ENCODE measurements at regions not wholly inside any gene's neighbourhood (a gene's known extent, or its start where the extent isn't known, plus 50 kb on each side); places are given as distances from the start of the nearest gene placed in this dataset.

DNA sequence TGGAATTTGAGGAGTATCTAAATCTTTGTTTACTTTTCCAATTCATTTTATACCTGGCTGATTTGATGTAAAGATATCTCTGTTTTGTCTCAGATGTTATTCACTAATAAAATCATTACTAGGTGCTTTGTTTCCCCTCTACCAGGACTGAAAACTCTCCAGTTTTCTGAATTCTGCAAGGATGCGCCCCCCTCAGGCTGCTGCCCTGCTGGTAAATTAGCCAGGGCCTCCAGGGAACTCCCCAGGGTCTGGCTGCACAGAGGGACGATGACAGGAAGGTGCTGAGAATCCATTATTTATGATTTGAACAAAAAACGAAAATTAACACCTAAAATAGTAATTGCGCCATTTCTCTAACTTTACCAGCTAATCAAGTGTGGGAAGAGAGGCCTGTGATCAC, 541.2 kb upstream of the POU3F3 start:
- ChIA-PET CTCF (ENCODE audit: low intra/inter-chr PET ratio, low total read pairs) (no interaction called here), POLR2A (no interaction called here)
- no peak overlapping the region for H3K4me2 ChIP-seq (ENCODE audit: low read depth, low read length)
- H2AFZ ChIP-seq (ENCODE audit: low read length) = no peak overlapping the region
- H3K4me1 ChIP-seq (ENCODE audit: insufficient read depth, low read length) = no peaks in the 10 kb centered on the region
- no peaks in the 10 kb centered on the region; the same call in 1 of the 2 replicates for H3K9me3 ChIP-seq (ENCODE audit: low read length)
- BruUV-seq (replicated peaks) = no TSS peak
- H3K27ac ChIP-seq (ENCODE audit: extremely low read length, insufficient read depth, low read length) = no peak overlapping the region
- no peaks in the 10 kb centered on the region for H3K79me2 ChIP-seq (ENCODE audit: insufficient read depth, low read length)
- FAIRE-seq (no peak), ATAC-seq (no peak), DNase-seq (ENCODE audit: low spot score) (no peak)
- H3K27me3 ChIP-seq (ENCODE audit: control insufficient read depth in 1 of 2, insufficient read depth in 2 of 2, low read length in 2 of 2) = no peaks in the 10 kb centered on the region
- no peak overlapping the region for H3K9ac ChIP-seq (ENCODE audit: insufficient read depth, low read depth, low read length)
- in situ Hi-C loops (cut with HindIII; ENCODE audit: extremely low pct_ligation_motif_present, low pct_unique_long_range_greater_than_20kb) = no loop called here
- H3K4me3 ChIP-seq (replicated peaks in 1 of 3; ENCODE audit: insufficient read depth in 1 of 3, low read depth in 2 of 3, low read length in 3 of 3) = no peak overlapping the region
- intact Hi-C loops (cut with micrococcal nuclease; ENCODE audit: unreplicated experiment) = loop anchor here (1.0 kb wide), 1 partner anchor 9 kb away; no protein-coding TSS in a partner anchor
- WGBS (ENCODE audit: low lambda C conversion rate) = 5% methylated on average over 4 of the region's 4 CpGs
- TF ChIP-seq NONO (IDR thresholded peaks at IDR 0.05) (no peak), NONO (CRISPR knock-in tag; conservative IDR thresholded peaks at IDR 0.05) (no peak), ZBTB1 (CRISPR knock-in tag; IDR thresholded peaks at IDR 0.05; ENCODE audit: borderline replicate concordance) (no peak), TEAD3 (CRISPR knock-in tag; optimal IDR thresholded peaks at IDR 0.05; ENCODE audit: borderline replicate concordance) (no peak), STAG1 (CRISPR knock-in tag; IDR thresholded peaks at IDR 0.05) (no peak), HNRNPLL (IDR thresholded peaks at IDR 0.05; ENCODE audit: low read depth, low read length, poor library complexity, severe bottlenecking) (no peak), PRPF4 (IDR thresholded peaks at IDR 0.05; ENCODE audit: low read depth, low read length, poor library complexity, severe bottlenecking) (no peak), BORCS8-MEF2B (CRISPR knock-in tag; IDR thresholded peaks at IDR 0.05) (no peak), IRX3 (CRISPR knock-in tag; IDR thresholded peaks at IDR 0.05; ENCODE audit: borderline replicate concordance, low read depth) (no peak), ZNF34 (CRISPR knock-in tag; IDR thresholded peaks at IDR 0.05; ENCODE audit: borderline replicate concordance) (no peak), ZNF580 (CRISPR knock-in tag; IDR thresholded peaks at IDR 0.05; ENCODE audit: borderline replicate concordance, low read depth) (no peak), FOXK2 (IDR thresholded peaks at IDR 0.05) (no peak), ZNF687 (CRISPR knock-in tag; IDR thresholded peaks at IDR 0.05) (no peak), ZNF605 (CRISPR knock-in tag; IDR thresholded peaks at IDR 0.05) (no peak), ZNF772 (CRISPR knock-in tag; IDR thresholded peaks at IDR 0.05) (no peak), SMAD1 (CRISPR knock-in tag; IDR thresholded peaks at IDR 0.05; ENCODE audit: borderline replicate concordance, low read depth) (no peak)
- TF ChIP-seq, protein P1, sequence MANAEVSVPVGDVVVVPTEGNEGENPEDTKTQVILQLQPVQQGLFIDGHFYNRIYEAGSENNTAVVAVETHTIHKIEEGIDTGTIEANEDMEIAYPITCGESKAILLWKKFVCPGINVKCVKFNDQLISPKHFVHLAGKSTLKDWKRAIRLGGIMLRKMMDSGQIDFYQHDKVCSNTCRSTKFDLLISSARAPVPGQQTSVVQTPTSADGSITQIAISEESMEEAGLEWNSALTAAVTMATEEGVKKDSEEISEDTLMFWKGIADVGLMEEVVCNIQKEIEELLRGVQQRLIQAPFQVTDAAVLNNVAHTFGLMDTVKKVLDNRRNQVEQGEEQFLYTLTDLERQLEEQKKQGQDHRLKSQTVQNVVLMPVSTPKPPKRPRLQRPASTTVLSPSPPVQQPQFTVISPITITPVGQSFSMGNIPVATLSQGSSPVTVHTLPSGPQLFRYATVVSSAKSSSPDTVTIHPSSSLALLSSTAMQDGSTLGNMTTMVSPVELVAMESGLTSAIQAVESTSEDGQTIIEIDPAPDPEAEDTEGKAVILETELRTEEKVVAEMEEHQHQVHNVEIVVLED (CRISPR knock-in tag; IDR thresholded peaks at IDR 0.05; ENCODE audit: borderline replicate concordance) = no peak
- H3K36me3 ChIP-seq (replicated peaks in 1 of 2; ENCODE audit: control insufficient read depth in 1 of 2, insufficient read depth in 2 of 2, low read length in 2 of 2) = no peaks in the 10 kb centered on the region
- H4K20me1 ChIP-seq (ENCODE audit: insufficient read depth, low read length) = no peaks in the 10 kb centered on the region

Data from HepG2 (cell line).